ENCODE measurements at regions not wholly inside any gene's neighbourhood (a gene's known extent, or its start where the extent isn't known, plus 50 kb on each side); places are given as distances from the start of the nearest gene placed in this dataset.
A peak's percentile ranks its signal among the peaks of the same experiment; 100 is the strongest.

GRCh38 chr9:89999534-90000370, 394.9 kb downstream of the GADD45G start:
- DNase-seq (peak; percentile 31), ATAC-seq (peak; percentile 88)
- Mint-ChIP-seq H3K9me3 (no peaks in the 10 kb centered on the region), H3K4me3 (peak overlapping the region; percentile 67), H3K36me3 (ENCODE audit: insufficient read depth) (no peaks in the 10 kb centered on the region), H3K27me3 (ENCODE audit: low read depth) (no peaks in the 10 kb centered on the region), H3K4me1 (ENCODE audit: low read depth) (peaks cover 29% of the 10 kb centered on the region)

GRCh38 chr9:90000925-90001324, 396.1 kb downstream of the GADD45G start:
- DNase-seq, result no peak
- ATAC-seq, result no peak
- Mint-ChIP-seq H3K4me3 (no peak overlapping the region), H3K36me3 (ENCODE audit: insufficient read depth) (no peaks in the 10 kb centered on the region), H3K9me3 (no peaks in the 10 kb centered on the region), H3K4me1 (ENCODE audit: low read depth) (peaks cover 29% of the 10 kb centered on the region), H3K27me3 (ENCODE audit: low read depth) (no peaks in the 10 kb centered on the region)

- H3K9me3 Mint-ChIP-seq, result no peaks in the 10 kb centered on the region
- no peaks in the 10 kb centered on the region for H3K27me3 Mint-ChIP-seq (ENCODE audit: low read depth)
- ATAC-seq (no peak), DNase-seq (no peak)
- H3K36me3 Mint-ChIP-seq (ENCODE audit: insufficient read depth), result no peaks in the 10 kb centered on the region
- H3K4me3 Mint-ChIP-seq, result no peak overlapping the region
- H3K4me1 Mint-ChIP-seq (ENCODE audit: low read depth), result peaks cover 27% of the 10 kb centered on the region
Observed at GRCh38 chr9:90001747-90002146, 396.9 kb downstream of the GADD45G start.

GRCh38 chr9:90002397-90003271, 397.8 kb downstream of the GADD45G start:
- no peak for ATAC-seq
- Mint-ChIP-seq H3K9me3 (no peaks in the 10 kb centered on the region), H3K36me3 (ENCODE audit: insufficient read depth) (no peaks in the 10 kb centered on the region), H3K27me3 (ENCODE audit: low read depth) (no peaks in the 10 kb centered on the region), H3K4me1 (ENCODE audit: low read depth) (peaks cover 27% of the 10 kb centered on the region), H3K4me3 (no peak overlapping the region)
- DNase-seq, result no peak

- Mint-ChIP-seq H3K4me3 (no peak overlapping the region), H3K27me3 (ENCODE audit: low read depth) (no peaks in the 10 kb centered on the region), H3K4me1 (ENCODE audit: low read depth) (peaks cover 8% of the 10 kb centered on the region), H3K9me3 (no peaks in the 10 kb centered on the region), H3K36me3 (ENCODE audit: insufficient read depth) (no peaks in the 10 kb centered on the region)
- ATAC-seq (no peak), DNase-seq (no peak)
Observed at GRCh38 chr9:90005388-90005787, 400.6 kb downstream of the GADD45G start.

GRCh38 chr9:90007516-90008440, 403.0 kb downstream of the GADD45G start:
- Mint-ChIP-seq H3K36me3 (ENCODE audit: insufficient read depth) (no peaks in the 10 kb centered on the region), H3K4me3 (no peak overlapping the region), H3K4me1 (ENCODE audit: low read depth) (no peaks in the 10 kb centered on the region), H3K9me3 (no peaks in the 10 kb centered on the region), H3K27me3 (ENCODE audit: low read depth) (no peaks in the 10 kb centered on the region)
- ATAC-seq (no peak), DNase-seq (no peak)

GRCh38 chr9:90009447-90009846, 404.6 kb downstream of the GADD45G start:
- Mint-ChIP-seq H3K27me3 (ENCODE audit: low read depth) (no peaks in the 10 kb centered on the region), H3K9me3 (no peaks in the 10 kb centered on the region), H3K4me3 (no peak overlapping the region), H3K36me3 (ENCODE audit: insufficient read depth) (no peaks in the 10 kb centered on the region), H3K4me1 (ENCODE audit: low read depth) (no peaks in the 10 kb centered on the region)
- DNase-seq, result no peak
- ATAC-seq, result no peak

- DNase-seq (no peak), ATAC-seq (no peak)
- H3K4me3 Mint-ChIP-seq, result no peak overlapping the region
- no peaks in the 10 kb centered on the region for H3K36me3 Mint-ChIP-seq (ENCODE audit: insufficient read depth)
- H3K4me1 Mint-ChIP-seq (ENCODE audit: low read depth), result no peaks in the 10 kb centered on the region
- no peaks in the 10 kb centered on the region for H3K27me3 Mint-ChIP-seq (ENCODE audit: low read depth)
- H3K9me3 Mint-ChIP-seq, result no peaks in the 10 kb centered on the region
Observed at GRCh38 chr9:90010793-90011192, 406.0 kb downstream of the GADD45G start.

- no peak overlapping the region for H3K4me3 Mint-ChIP-seq
- ATAC-seq (no peak), DNase-seq (no peak)
Observed at GRCh38 chr9:90012949-90013348, 408.1 kb downstream of the GADD45G start.

GRCh38 chr9:90013778-90014177, 409.0 kb downstream of the GADD45G start:
- H3K27me3 Mint-ChIP-seq (ENCODE audit: low read depth), result peaks cover 3% of the 10 kb centered on the region
- no peaks in the 10 kb centered on the region for H3K9me3 Mint-ChIP-seq
- H3K4me1 Mint-ChIP-seq (ENCODE audit: low read depth), result no peaks in the 10 kb centered on the region
- DNase-seq (no peak), ATAC-seq (no peak)
- H3K36me3 Mint-ChIP-seq (ENCODE audit: insufficient read depth), result no peaks in the 10 kb centered on the region
- no peak overlapping the region for H3K4me3 Mint-ChIP-seq

More at GRCh38 chr9:90012949-90013348, 408.1 kb downstream of the GADD45G start:
- Mint-ChIP-seq H3K4me1 (ENCODE audit: low read depth) (no peaks in the 10 kb centered on the region), H3K27me3 (ENCODE audit: low read depth) (peaks cover 1% of the 10 kb centered on the region), H3K36me3 (ENCODE audit: insufficient read depth) (no peaks in the 10 kb centered on the region), H3K9me3 (no peaks in the 10 kb centered on the region)

- no peak for DNase-seq
- no peak for ATAC-seq
- Mint-ChIP-seq H3K27me3 (ENCODE audit: low read depth) (peaks cover 3% of the 10 kb centered on the region), H3K4me1 (ENCODE audit: low read depth) (no peaks in the 10 kb centered on the region), H3K4me3 (no peak overlapping the region), H3K36me3 (ENCODE audit: insufficient read depth) (no peaks in the 10 kb centered on the region), H3K9me3 (no peaks in the 10 kb centered on the region)
Observed at GRCh38 chr9:90014421-90014820, 409.6 kb downstream of the GADD45G start.

- H3K4me1 Mint-ChIP-seq (ENCODE audit: low read depth), result no peaks in the 10 kb centered on the region
- ATAC-seq (no peak), DNase-seq (no peak)
- no peak overlapping the region for H3K4me3 Mint-ChIP-seq
- H3K36me3 Mint-ChIP-seq (ENCODE audit: insufficient read depth), result no peaks in the 10 kb centered on the region
- H3K9me3 Mint-ChIP-seq, result no peaks in the 10 kb centered on the region
- H3K27me3 Mint-ChIP-seq (ENCODE audit: low read depth), result peaks cover 5% of the 10 kb centered on the region
Observed at GRCh38 chr9:90016272-90016671, 411.5 kb downstream of the GADD45G start.

GRCh38 chr9:90017679-90018078, 412.9 kb downstream of the GADD45G start:
- no peak for DNase-seq
- peaks cover 5% of the 10 kb centered on the region for H3K27me3 Mint-ChIP-seq (ENCODE audit: low read depth)
- no peak for ATAC-seq

GRCh38 chr9:90018688-90019087, 413.9 kb downstream of the GADD45G start:
- ATAC-seq (no peak), DNase-seq (no peak)
- Mint-ChIP-seq H3K27me3 (ENCODE audit: low read depth) (peaks cover 5% of the 10 kb centered on the region), H3K4me3 (no peak overlapping the region), H3K9me3 (no peaks in the 10 kb centered on the region), H3K4me1 (ENCODE audit: low read depth) (no peaks in the 10 kb centered on the region), H3K36me3 (ENCODE audit: insufficient read depth) (no peaks in the 10 kb centered on the region)

More at GRCh38 chr9:90017679-90018078, 412.9 kb downstream of the GADD45G start:
- H3K4me1 Mint-ChIP-seq (ENCODE audit: low read depth), result no peaks in the 10 kb centered on the region
- no peaks in the 10 kb centered on the region for H3K9me3 Mint-ChIP-seq
- no peak overlapping the region for H3K4me3 Mint-ChIP-seq
- no peaks in the 10 kb centered on the region for H3K36me3 Mint-ChIP-seq (ENCODE audit: insufficient read depth)

All from activated T-cell treated with anti-CD3 and anti-CD28 coated beads, Interleukin-2, amount 50 U/mL, for 4 hours (primary cell).